Fibroblast of the aortic adventitia (primary cell): ENCODE measurements at regions not wholly inside any gene's neighbourhood (a gene's known extent, or its start where the extent isn't known, plus 50 kb on each side); places are given as distances from the start of the nearest gene placed in this dataset.

Experiments
- DNase-seq: peaks from one replicate; pipeline ENCODE4 v3.0.0-alpha.2; 2010; ENCODE audit warnings: low read depth
- H3K4me3 ChIP-seq: 2 replicates; pipeline ENCODE4 v1.5.1; 2011; ENCODE audit warnings: low read depth, mild to moderate bottlenecking, control low read depth, low read length, moderate library complexity
- TF ChIP-seq, protein P1 (sequence below): IDR thresholded peaks from 2 replicates; pipeline ENCODE4 v1.5.1; 2011; ENCODE audit warnings: mild to moderate bottlenecking, low read length, control low read depth, inconsistent platforms; ENCODE audit not compliant: insufficient read depth

DNA sequence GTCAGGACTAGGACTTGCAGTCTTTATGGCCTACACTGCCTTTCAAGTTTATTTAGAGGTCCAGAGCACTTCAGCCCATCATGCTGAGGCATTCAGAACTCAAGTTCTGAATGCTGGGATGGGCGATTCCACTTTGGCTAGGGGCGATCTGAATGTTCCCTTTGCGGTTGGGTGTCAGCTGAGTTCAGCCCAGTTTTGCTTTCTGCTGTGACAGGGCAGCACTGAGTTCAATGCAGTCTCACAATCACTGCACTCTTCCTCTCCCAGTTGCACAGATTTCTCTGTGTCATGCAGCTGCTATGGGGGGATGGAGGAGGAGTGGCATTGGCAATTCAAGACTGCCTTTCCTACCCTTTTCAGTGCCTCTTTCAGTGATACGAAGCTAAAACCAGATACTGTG is 1232.0 kb upstream of the FAM98A start:
- DNase-seq = no peak

DNA sequence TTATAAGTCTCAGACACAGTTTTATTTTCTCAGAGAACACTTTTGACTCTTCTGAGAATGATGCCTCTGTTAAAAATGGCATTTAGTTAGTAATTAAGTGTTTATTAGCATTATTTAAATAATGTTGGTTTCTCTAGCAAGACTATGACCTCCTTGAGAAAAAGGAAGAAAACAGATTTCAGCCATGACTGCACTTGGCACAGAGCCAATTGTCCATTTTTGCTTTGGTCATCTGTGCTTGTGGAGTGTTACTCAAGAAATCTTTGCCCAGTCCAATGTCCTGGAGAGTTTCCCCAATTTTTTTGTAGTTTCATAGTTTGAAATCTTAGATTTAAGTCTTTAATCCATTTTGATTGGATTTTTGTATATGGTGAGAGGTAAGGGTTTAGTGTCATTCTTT is 1229.4 kb upstream of the FAM98A start:
- no peak for DNase-seq
- TF ChIP-seq, protein P1, sequence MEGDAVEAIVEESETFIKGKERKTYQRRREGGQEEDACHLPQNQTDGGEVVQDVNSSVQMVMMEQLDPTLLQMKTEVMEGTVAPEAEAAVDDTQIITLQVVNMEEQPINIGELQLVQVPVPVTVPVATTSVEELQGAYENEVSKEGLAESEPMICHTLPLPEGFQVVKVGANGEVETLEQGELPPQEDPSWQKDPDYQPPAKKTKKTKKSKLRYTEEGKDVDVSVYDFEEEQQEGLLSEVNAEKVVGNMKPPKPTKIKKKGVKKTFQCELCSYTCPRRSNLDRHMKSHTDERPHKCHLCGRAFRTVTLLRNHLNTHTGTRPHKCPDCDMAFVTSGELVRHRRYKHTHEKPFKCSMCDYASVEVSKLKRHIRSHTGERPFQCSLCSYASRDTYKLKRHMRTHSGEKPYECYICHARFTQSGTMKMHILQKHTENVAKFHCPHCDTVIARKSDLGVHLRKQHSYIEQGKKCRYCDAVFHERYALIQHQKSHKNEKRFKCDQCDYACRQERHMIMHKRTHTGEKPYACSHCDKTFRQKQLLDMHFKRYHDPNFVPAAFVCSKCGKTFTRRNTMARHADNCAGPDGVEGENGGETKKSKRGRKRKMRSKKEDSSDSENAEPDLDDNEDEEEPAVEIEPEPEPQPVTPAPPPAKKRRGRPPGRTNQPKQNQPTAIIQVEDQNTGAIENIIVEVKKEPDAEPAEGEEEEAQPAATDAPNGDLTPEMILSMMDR = no peak
- H3K4me3 ChIP-seq = no peak overlapping the region

More for the DNA sequence above, 1232.0 kb upstream of the FAM98A start:
- no peak overlapping the region for H3K4me3 ChIP-seq
- TF ChIP-seq, protein P1 = no peak

DNA sequence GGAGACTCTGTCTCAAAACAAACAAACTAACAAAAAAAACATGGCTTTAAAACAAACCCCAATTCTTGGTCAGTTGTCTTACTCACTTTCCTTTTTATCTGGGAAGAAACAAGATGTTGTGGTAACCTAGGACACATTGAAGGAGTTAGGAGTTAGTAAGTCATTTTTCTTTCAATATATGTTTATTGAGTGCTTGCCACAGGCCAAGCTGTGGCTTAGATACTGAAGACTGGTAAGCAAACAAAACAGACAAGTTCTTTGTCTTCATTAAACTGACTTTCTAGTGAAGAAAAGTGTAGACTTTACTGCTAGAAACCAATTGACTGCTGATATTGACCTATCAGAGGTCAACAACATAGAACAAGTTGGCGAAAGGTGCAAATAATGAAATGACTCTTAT is 1228.3 kb upstream of the FAM98A start:
- no peak for DNase-seq
- TF ChIP-seq, protein P1 = no peak
- H3K4me3 ChIP-seq = no peak overlapping the region

DNA sequence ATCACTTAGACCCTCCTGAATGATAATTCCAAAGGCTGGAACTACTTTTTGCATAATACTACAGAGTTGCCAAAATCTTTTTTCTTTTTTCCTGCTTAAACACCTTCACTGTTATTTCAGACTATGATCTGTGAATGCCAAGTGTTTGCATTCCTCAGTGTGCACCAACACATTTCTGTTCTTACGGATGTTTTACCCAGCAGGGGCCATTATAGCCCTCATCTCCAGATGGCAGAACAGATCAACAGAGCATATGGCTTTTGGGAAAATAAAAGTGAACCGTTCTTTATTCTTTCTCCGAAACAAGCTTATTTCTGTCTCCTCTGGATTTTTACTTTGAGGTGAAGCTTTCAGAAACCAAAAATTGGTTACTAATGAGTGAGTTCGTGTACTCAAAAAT is 1226.6 kb upstream of the FAM98A start:
- no peak overlapping the region for H3K4me3 ChIP-seq
- DNase-seq = no peak
- TF ChIP-seq, protein P1 = no peak

DNA sequence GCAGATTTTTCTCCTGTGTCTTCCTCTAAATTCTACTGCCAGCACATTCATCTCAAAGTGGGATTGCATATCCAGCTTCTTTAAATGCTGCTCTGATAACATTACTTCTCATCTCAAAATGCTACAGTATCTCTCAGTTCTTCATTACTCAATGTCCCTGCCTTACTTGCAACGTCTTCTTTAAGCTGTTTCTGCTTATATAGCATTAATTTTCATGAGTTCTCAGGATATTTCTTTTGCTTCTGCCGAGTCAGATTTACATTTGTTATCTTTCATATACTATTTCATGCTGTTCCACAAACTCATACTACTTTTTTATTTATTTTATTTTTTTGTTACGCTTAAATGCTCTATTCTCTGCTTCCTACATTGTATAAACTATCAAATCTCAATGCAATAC is 1223.5 kb upstream of the FAM98A start:
- TF ChIP-seq, protein P1 = no peak
- DNase-seq = no peak
- H3K4me3 ChIP-seq = no peak overlapping the region

DNA sequence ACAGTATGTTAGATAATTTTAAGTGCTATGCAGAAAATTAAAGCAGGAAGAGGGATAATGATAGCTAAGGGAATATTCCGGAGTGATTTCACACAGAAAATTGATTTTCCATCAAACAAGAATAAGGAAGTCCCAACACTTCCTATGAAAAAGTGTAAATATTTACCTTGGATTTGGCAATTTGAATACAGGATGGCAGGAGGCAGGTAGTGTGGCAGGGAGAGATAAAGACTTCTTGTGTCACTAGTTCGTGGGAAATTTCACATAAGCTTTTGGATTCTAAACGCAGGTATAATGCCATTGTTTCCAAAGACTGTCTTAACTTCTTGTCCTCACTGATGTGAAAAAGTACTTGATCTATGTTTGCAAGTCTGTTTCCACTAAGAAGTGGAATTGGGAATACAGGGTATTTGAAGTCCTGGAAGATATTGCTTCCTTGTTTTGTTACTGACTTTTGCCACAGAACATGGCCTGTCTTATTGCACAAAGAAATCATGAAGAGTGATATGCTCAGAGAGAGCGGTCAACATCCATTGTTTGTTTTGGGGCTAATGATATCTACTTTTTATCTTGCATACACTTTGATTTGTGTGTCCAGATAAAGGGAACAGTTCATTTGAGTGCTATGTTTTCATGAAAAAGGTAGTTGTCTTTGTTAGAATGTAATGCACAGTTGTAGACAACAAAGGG is 1216.1 kb upstream of the FAM98A start:
- no peak for DNase-seq
- TF ChIP-seq, protein P1 = no peak
- no peak overlapping the region for H3K4me3 ChIP-seq

DNA sequence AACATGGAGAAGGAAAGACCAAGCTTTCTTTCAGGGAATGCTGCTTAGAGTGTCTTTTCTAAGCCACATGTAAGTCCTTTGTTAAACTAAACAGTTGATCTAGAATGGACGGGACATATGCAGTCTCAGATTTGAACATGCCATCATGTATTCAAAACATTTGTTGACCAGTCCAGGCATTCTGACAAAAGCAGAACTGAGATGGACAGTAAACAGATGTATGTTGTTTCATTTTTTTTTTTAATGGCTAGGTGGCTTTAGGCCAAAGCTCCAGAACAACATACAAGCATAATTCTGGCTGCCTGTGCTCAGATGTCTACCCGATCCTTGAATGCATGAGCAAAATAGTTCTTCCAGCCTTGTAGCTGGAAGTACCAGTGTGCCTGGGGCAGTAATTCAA is 1211.4 kb upstream of the FAM98A start:
- DNase-seq = no peak
- TF ChIP-seq, protein P1 = no peak

More for the DNA sequence above, 1211.4 kb upstream of the FAM98A start:
- no peak overlapping the region for H3K4me3 ChIP-seq
